ENCODE measurements at regions not wholly inside any gene's neighbourhood (a gene's known extent, or its start where the extent isn't known, plus 50 kb on each side); places are given as distances from the start of the nearest gene placed in this dataset.
"Not testable (repeated sequence)": the region's sequence is repeated elsewhere in the genome, so short reads cannot be mapped to it uniquely, and the experiment has no call there.

DNA sequence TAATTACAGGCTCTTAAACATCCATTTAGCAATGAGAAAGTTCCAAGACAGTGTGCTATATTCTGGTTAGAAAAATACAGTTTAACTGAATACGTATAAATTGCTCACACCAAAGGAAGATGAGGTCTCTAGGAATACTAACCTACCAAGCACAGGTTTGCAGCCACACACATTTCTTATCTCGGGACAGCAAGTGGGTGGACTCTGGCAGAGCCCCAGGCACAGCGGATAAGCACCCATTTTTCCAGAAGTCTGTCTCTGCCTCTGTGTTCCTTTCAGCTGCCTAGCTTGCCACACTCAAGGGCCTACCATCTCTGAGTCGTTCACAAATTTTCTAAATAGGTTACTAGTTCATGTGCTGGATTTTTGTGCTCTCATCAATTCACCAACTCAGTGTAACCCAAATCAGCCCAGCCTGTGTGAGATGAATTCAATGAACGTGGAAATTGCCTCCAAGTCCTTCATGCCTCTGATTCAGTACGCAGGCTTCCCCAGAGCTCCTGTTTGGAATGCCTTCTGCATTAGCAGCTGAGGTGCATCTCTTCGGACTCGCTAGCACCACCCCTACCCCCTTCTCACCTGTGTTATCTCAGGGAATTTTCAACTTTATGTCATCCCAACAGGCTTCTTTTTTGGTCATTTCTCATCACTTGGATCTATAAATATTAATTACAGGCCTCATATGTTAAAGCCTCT is 581.0 kb upstream of the CDH11 start:
- no peak for DNase-seq

GRCh38 chr16:65700596-65700995 is 578.7 kb upstream of the CDH11 start:
- DNase-seq = no peak

- no peak for DNase-seq
Measured at GRCh38 chr16:65698791-65699321, 577.0 kb upstream of the CDH11 start.

GRCh38 chr16:65697521-65697920 is 575.7 kb upstream of the CDH11 start:
- no peak for DNase-seq

DNA sequence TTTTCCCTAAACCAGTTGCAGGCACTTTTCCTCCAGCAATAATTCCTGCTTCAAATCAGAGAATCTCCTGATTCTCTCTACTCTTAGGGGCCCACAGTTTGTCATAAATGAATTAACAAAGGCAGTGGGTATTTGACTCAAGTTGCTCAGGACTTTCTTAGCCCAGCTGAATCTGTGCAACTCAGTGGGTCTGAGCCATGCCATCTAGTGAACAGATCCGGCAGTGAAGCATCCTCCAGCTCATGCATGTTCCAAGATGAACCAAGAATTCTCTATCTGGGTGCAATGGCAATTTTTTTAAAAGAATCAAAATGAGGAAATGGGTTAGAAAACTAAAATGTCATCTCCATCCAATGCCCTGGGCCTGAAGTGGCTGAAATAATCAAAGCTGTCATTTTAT is 575.2 kb upstream of the CDH11 start:
- no peak for DNase-seq

GRCh38 chr16:65691846-65692245 is 570.0 kb upstream of the CDH11 start:
- not testable (repeated sequence) for DNase-seq

GRCh38 chr16:65689726-65690125 is 567.9 kb upstream of the CDH11 start:
- no peak for DNase-seq

DNA sequence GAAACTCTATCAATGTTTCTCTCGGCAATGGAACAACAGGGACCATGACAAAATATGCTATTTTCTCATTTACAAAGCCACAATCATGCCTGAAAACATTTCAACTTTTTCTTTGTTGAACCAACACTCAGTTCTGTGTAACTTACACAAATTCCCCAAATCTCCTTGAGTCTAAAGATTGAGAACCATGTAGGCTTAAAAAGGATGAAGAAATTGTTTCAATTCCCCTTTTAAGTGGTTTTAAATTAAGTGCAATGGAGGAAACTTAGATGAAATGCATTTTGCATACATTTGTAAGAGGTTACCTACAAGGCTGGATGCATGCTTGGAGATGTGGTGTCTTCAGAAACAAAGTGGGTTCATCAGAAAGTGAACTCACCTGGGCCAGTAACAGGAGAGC is 566.4 kb upstream of the CDH11 start:
- DNase-seq = no peak

- DNase-seq = no peak
Measured at GRCh38 chr16:65684230-65684629, 562.4 kb upstream of the CDH11 start.

GRCh38 chr16:65681406-65681805 is 559.5 kb upstream of the CDH11 start:
- DNase-seq = no peak

- DNase-seq = no peak
Measured at GRCh38 chr16:65679785-65680184, 557.9 kb upstream of the CDH11 start.

GRCh38 chr16:65675161-65675560 is 553.3 kb upstream of the CDH11 start:
- no peak for DNase-seq

DNA sequence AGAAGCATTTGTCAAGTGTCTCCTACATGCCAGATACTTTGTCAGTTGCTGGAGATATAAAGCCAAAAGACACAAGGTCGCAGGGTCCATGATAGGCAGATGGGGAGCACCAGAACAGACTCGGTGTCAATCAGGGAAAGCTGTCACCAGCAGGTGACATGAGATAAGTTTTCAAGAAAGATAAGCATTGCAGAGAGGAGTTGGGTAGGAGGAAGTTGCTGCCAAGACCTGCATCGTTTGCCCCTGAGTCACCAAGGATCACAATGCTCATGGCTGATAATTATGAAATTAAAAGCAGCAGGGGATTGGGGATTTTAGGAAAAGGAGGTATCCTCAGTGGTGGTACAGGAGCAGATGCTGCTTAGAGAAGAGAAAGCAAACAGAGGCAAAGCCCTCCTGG is 551.1 kb upstream of the CDH11 start:
- no peak for DNase-seq

DNA sequence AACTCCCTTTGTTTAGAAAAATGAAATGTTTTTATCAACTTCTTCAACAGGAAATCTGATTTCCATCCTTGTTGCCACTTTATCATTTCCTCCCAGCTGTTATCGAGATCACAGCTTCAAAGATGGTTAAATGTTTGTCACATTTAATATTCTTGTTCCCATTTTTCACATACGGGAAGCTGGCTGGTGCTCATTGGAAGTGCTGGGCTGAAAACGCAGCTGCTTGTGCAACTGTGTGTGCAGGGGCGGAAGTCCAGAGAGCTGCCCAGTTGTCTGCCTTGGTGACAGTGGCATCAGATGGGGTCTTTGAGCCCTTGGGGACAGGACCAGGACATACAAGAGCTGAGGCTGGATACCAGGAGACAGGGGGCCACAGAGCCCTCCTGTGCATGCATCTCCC is 549.2 kb upstream of the CDH11 start:
- DNase-seq = no peak

DNA sequence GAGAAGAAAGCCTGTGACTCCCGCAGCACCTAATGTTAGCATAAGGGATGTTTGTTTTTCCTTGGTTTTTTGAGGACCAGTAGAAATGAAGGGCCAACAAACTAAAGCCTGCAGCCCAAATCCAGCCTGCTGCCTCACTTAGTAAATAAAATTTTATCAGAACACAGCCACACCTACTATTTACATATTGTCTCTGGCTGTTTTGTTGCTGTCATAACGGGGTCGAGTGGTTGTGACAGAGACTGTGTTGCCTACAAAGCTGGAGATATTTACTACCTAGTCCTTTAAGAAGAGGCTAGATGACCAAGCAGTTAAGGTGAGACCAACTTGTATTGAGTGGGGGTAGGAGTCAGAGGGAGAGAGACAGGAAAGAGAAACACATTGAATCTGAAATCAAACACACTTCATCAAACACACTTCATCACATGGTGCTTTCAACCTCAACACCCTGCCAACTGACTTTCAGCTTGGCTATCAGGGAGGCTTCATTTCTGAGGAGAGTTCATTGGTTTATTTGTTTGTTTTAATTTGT is 546.3 kb upstream of the CDH11 start:
- DNase-seq = no peak

- no peak for DNase-seq
Measured at GRCh38 chr16:65667011-65667578, 545.2 kb upstream of the CDH11 start.

- no peak for DNase-seq
Measured at GRCh38 chr16:65666132-65666941, 544.5 kb upstream of the CDH11 start.

GRCh38 chr16:65665586-65665985 is 543.7 kb upstream of the CDH11 start:
- no peak for DNase-seq

- DNase-seq = no peak
Measured at GRCh38 chr16:65663774-65664173, 541.9 kb upstream of the CDH11 start.

- DNase-seq = no peak
Measured at GRCh38 chr16:65662256-65662655, 540.4 kb upstream of the CDH11 start.

DNA sequence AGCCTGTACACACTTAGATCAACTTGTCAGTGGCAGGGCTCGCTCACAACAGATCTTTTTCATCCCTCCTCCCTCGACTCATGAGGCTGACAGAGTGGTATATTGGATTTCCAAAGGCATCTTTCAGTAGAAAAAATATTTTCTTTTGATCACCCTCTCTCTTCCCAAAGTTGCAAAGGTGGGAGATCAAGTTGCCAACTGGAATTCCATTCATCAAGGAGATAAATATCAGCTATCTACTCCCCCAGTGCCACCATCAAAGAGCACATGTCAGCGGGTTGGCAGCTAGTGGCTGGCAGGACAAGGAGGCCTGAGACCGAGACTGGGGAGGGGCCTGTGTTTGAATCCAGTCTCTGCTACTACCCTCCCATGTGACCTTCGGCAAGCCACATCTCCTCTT is 539.7 kb upstream of the CDH11 start:
- DNase-seq = no peak

DNA sequence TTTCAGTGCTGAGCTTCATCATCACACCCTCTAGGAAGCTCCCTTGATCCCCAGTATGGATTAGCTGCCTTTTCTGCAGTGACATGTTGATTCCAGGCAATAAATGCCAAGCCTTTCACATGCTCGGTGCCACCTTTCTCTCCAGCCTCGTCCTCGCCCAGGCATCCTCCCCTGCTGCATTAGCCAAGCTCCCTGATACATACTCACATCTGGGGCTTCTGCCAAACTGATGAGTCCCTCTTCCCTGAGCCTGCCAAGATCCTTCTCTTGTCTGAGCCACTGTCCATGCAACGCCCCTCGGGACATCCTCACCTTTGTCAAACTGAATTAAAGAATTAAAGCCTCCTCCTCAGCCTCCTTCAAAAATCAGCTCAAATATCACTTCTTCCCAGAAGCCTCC is 538.5 kb upstream of the CDH11 start:
- DNase-seq = no peak

- DNase-seq = no peak
Measured at GRCh38 chr16:65659758-65660157, 537.9 kb upstream of the CDH11 start.

DNA sequence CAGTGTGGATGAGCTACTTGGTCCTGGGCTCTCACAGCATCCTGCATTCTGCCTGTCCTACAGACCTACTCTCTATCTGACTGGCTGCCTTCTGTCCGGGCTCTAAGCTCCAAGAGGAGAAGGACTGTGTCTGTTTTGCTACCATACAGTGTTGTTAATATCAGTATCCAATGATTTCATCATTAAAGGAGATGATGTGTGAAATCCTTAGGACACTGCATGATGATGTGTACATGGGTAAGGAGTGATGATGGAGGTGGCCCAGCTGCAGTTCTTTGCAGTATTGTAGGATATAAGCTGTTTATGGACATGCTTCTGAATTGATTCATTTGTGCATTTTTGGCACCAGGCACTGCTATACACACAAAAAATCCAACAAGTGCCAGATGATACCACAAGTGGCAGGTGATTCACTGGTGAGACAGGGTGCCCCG is 536.9 kb upstream of the CDH11 start:
- no peak for DNase-seq
